ENCODE measurements at regions not wholly inside any gene's neighbourhood (a gene's known extent, or its start where the extent isn't known, plus 50 kb on each side); places are given as distances from the start of the nearest gene placed in this dataset.
"Not testable (repeated sequence)": the region's sequence is repeated elsewhere in the genome, so short reads cannot be mapped to it uniquely, and the experiment has no call there.

- DNase-seq: no peak
Measured at GRCh38 chr19:23470873-23471545, 75.7 kb upstream of the ZNF91 start.

GRCh38 chr19:23464349-23464748 lies 69.1 kb upstream of the ZNF91 start:
- not testable (repeated sequence) for DNase-seq

GRCh38 chr19:23461120-23461519 lies 65.8 kb upstream of the ZNF91 start:
- DNase-seq: no peak

DNA sequence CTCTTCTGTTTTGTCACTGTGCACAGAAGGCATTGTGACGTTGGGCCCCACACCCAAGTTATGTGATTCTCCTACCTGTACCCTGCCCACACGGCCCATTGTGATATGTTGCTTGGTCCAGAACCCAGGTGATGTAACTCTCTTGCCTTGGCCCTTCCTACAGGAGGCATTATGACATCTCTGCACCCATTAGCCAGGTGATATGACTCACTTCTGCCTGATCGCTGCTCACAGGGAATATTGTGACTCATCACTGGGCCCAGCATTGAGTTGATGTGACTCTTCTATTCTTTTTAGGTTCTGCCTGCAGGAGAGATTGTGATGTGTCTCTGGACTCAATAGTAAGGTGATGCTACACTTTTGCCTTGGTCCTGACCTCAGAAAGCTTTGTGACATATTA lies 65.4 kb upstream of the ZNF91 start:
- no peak for DNase-seq
